ENCODE measurements at regions not wholly inside any gene's neighbourhood (a gene's known extent, or its start where the extent isn't known, plus 50 kb on each side); places are given as distances from the start of the nearest gene placed in this dataset.

DNA sequence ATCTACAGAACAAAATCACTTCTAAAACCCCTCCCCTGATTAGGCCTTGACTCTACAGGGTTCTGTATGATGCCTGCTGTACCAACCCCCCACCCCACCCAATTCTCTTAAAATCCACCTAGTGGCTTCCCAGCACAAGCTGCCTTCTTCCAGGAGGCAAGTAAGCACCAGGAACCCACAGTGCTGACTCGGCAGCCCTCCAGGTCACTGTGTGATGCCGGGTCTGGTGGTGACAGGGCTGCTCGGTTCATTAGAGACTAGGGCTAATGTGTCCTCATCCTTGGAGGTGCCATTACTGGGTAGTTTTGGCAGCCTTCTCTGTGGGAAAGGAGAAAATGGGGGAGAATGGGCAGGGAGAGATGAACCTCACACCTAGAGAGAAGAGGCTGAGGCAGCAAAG, 363.5 kb downstream of the PTPRU start:
- TF ChIP-seq, protein P1, sequence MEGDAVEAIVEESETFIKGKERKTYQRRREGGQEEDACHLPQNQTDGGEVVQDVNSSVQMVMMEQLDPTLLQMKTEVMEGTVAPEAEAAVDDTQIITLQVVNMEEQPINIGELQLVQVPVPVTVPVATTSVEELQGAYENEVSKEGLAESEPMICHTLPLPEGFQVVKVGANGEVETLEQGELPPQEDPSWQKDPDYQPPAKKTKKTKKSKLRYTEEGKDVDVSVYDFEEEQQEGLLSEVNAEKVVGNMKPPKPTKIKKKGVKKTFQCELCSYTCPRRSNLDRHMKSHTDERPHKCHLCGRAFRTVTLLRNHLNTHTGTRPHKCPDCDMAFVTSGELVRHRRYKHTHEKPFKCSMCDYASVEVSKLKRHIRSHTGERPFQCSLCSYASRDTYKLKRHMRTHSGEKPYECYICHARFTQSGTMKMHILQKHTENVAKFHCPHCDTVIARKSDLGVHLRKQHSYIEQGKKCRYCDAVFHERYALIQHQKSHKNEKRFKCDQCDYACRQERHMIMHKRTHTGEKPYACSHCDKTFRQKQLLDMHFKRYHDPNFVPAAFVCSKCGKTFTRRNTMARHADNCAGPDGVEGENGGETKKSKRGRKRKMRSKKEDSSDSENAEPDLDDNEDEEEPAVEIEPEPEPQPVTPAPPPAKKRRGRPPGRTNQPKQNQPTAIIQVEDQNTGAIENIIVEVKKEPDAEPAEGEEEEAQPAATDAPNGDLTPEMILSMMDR (conservative IDR thresholded peaks at IDR 0.05; ENCODE audit: low read depth) = no peak
- H3K27ac ChIP-seq = no peak overlapping the region
- ChIA-PET CTCF (interaction anchor here (1.0 kb wide), 1 partner anchor 808 kb away, joined by 8 read pairs; no protein-coding TSS in a partner anchor), POLR2A (ENCODE audit: low non-redundant PET) (no interaction called here)
- no peak for DNase-seq (ENCODE audit: low spot score)

DNA sequence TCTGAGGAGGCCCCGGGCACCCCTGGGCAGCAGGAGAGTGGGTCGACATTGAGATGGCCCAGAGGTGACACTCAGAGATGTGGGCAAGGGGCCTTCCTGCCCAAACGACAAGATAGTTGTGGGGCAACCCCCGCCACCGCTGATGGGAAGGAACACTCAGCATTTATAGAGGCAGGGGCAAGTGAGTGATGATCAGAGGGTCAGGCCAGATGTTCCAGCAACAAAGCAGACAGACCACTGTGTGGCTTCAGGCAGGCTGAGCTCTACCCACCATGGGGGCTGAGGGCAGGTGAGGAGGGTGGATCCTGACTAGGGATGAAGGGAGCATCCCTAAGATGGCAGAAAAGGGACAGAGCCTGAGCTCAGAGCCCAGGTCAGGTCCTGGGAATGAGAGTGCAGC, 362.7 kb downstream of the PTPRU start:
- H3K27ac ChIP-seq = no peak overlapping the region
- ChIA-PET POLR2A (ENCODE audit: low non-redundant PET) (no interaction called here), CTCF (no interaction called here)
- DNase-seq (ENCODE audit: low spot score) = no peak
- TF ChIP-seq, protein P1 (conservative IDR thresholded peaks at IDR 0.05; ENCODE audit: low read depth) = no peak

DNA sequence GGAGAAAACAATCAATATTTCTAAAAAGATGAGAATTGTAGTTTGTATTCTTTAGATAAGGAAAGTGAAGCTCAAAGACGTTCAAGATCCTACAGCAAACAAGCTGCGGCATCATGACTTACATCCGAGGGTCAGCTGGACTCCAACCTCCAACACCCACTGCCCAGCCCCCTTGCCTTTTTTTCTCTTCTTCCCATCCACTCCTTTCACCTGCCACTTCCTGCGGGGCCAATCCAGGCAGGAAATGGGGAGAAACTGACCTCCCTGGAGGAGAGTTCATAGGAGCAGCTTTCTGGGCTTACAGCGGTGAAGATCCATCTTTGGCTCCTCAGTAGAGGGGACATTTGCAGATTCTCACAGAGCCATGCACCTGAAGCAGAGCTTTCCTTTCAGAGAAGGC, 361.5 kb downstream of the PTPRU start:
- POLR2A ChIA-PET (ENCODE audit: low non-redundant PET) = no interaction called here
- DNase-seq (ENCODE audit: low spot score) = no peak
- TF ChIP-seq, protein P1 (conservative IDR thresholded peaks at IDR 0.05; ENCODE audit: low read depth) = no peak
- no peak overlapping the region for H3K27ac ChIP-seq
- CTCF ChIA-PET = interaction anchor here (0.6 kb wide), 1 partner anchor 144 kb away, joined by 3 read pairs; no protein-coding TSS in a partner anchor

DNA sequence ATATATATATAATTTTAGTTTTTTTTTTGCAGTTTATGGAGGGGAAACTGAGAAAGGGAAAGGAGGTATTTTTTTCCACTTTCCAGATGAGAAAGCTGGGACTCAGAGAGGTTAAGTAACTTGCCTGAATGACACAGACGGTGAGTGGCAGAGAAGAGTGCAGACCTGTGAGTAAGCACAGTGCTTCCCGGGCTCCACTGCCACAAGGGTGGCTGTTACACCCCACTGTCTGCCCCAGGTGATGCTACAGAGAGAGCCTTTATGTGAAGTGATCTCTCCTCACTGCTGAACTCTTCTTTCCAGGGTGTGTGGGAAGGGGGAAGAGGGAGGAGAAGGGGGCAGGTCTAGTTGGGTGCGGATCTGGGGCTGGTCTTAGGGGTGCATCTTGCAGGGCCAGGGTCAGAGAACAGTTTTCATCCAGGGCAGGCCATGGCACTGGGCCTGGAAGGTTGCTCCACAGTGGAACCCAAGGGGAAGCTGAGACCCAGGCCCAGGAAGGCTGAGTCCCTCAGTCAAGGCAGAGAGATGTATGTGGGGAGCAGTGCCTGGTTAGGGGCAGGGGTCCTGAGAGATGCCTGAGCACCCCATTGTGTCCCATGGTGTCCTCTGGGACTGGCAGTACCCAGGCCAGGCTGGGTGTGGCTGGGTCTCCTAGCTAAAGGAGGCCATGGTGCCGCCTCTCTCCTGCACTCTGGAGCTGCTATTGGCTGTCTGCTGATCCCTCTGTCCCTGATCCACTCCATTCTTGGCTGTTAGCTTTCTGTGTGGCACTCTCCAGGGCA, 357.5 kb downstream of the PTPRU start:
- ChIA-PET CTCF (interaction anchor here (0.5 kb wide), 1 partner anchor 13 kb away, joined by 3 read pairs; no protein-coding TSS in a partner anchor), POLR2A (ENCODE audit: low non-redundant PET) (no interaction called here)
- DNase-seq (ENCODE audit: low spot score) = no peak
- no peak overlapping the region for H3K27ac ChIP-seq
- TF ChIP-seq, protein P1 (conservative IDR thresholded peaks at IDR 0.05; ENCODE audit: low read depth) = no peak

DNA sequence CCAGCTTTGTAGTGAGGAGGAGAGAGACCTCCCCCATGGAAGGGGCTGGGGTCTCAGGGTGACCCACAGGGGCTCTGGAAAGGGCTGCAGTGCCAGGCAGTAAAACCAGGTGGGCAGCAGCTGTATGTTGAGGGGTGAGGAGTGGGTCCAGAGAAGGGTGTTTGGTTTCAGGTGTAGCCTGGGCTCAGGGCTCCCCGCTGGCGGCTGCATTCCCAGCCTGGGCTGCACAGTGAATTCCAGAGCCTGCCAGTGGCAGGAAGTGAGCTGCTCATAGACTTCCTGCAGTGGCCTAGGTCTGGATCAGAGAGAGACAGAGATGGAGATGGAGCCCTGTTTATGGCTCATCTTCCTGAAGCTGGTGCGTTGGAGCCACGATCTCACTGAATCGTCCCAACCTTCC, 356.4 kb downstream of the PTPRU start:
- TF ChIP-seq, protein P1 (conservative IDR thresholded peaks at IDR 0.05; ENCODE audit: low read depth) = no peak
- H3K27ac ChIP-seq = no peak overlapping the region
- DNase-seq (ENCODE audit: low spot score) = no peak
- CTCF ChIA-PET = no interaction called here
- POLR2A ChIA-PET (ENCODE audit: low non-redundant PET) = no interaction called here

DNA sequence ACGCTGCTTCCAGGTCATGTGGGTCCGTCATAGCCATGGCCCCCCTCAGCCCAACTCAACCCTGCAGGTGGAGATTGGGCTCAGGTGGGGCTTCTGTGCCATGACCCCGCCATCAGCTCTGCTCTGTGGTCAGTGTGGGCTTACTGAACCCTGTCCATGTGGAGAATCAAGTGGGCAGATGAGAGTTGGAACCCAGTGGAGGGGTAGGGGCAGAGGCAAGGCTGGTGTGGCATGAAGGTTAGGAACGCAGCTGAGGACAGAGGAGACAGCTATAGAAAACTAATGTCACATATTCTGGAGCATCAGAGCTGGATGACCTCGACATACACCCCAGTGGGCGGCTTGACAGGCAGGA, 355.9 kb downstream of the PTPRU start:
- no peak overlapping the region for H3K27ac ChIP-seq
- TF ChIP-seq, protein P1 (conservative IDR thresholded peaks at IDR 0.05; ENCODE audit: low read depth) = no peak
- DNase-seq (ENCODE audit: low spot score) = no peak
- CTCF ChIA-PET = no interaction called here
- POLR2A ChIA-PET (ENCODE audit: low non-redundant PET) = no interaction called here

All from RWPE1 (cell line).